ENCODE measurements at regions not wholly inside any gene's neighbourhood (a gene's known extent, or its start where the extent isn't known, plus 50 kb on each side); places are given as distances from the start of the nearest gene placed in this dataset.
"Not testable (repeated sequence)": the region's sequence is repeated elsewhere in the genome, so short reads cannot be mapped to it uniquely, and the experiment has no call there.

GRCh38 chr7:140261522-140261921 lies 84.7 kb upstream of the KDM7A start:
- H3K27me3 Mint-ChIP-seq = no peaks in the 10 kb centered on the region
- no peak overlapping the region for H3K27ac Mint-ChIP-seq
- no peak for TF ChIP-seq CTCF (conservative IDR thresholded peaks at IDR 0.05)
- no peak overlapping the region for H3K4me3 Mint-ChIP-seq
- H3K36me3 Mint-ChIP-seq = no peaks in the 10 kb centered on the region
- DNase-seq (ENCODE audit: extremely low spot score, unreplicated experiment) = no peak
- peaks cover 9% of the 10 kb centered on the region for H3K4me1 Mint-ChIP-seq (ENCODE audit: unreplicated experiment)
- H3K9me3 Mint-ChIP-seq = peaks cover 8% of the 10 kb centered on the region

GRCh38 chr7:140261105-140261486 lies 84.3 kb upstream of the KDM7A start:
- Mint-ChIP-seq H3K4me3 (no peak overlapping the region), H3K27me3 (no peaks in the 10 kb centered on the region), H3K36me3 (no peaks in the 10 kb centered on the region), H3K27ac (no peak overlapping the region), H3K9me3 (peaks cover 8% of the 10 kb centered on the region), H3K4me1 (ENCODE audit: unreplicated experiment) (peaks cover 9% of the 10 kb centered on the region)
- TF ChIP-seq CTCF (conservative IDR thresholded peaks at IDR 0.05) = no peak
- DNase-seq (ENCODE audit: extremely low spot score, unreplicated experiment) = no peak

- H3K36me3 Mint-ChIP-seq = no peaks in the 10 kb centered on the region
Measured at GRCh38 chr7:140260352-140261104, 83.7 kb upstream of the KDM7A start.

GRCh38 chr7:140257278-140257677 lies 80.5 kb upstream of the KDM7A start:
- H3K36me3 Mint-ChIP-seq; H3K27me3 Mint-ChIP-seq; H3K4me1 Mint-ChIP-seq (ENCODE audit: unreplicated experiment); H3K4me3 Mint-ChIP-seq; H3K9me3 Mint-ChIP-seq; DNase-seq (ENCODE audit: extremely low spot score, unreplicated experiment); H3K27ac Mint-ChIP-seq: not testable (repeated sequence)

More at GRCh38 chr7:140260352-140261104, 83.7 kb upstream of the KDM7A start:
- DNase-seq (ENCODE audit: extremely low spot score, unreplicated experiment) = no peak
- H3K27ac Mint-ChIP-seq = no peak overlapping the region
- H3K27me3 Mint-ChIP-seq = no peaks in the 10 kb centered on the region
- peaks cover 9% of the 10 kb centered on the region for H3K4me1 Mint-ChIP-seq (ENCODE audit: unreplicated experiment)
- H3K9me3 Mint-ChIP-seq = peaks cover 8% of the 10 kb centered on the region
- TF ChIP-seq CTCF (conservative IDR thresholded peaks at IDR 0.05) = no peak
- H3K4me3 Mint-ChIP-seq = no peak overlapping the region

GRCh38 chr7:140254976-140255375 lies 78.2 kb upstream of the KDM7A start:
- H3K36me3 Mint-ChIP-seq, H3K27me3 Mint-ChIP-seq, H3K9me3 Mint-ChIP-seq: not testable (repeated sequence)

GRCh38 chr7:140249036-140249806 lies 72.4 kb upstream of the KDM7A start:
- H3K27me3 Mint-ChIP-seq = no peaks in the 10 kb centered on the region
- no peak overlapping the region for H3K27ac Mint-ChIP-seq
- no peaks in the 10 kb centered on the region for H3K4me1 Mint-ChIP-seq (ENCODE audit: unreplicated experiment)
- H3K36me3 Mint-ChIP-seq = no peaks in the 10 kb centered on the region
- H3K9me3 Mint-ChIP-seq = no peaks in the 10 kb centered on the region
- no peak for DNase-seq (ENCODE audit: extremely low spot score, unreplicated experiment)
- H3K4me3 Mint-ChIP-seq = no peak overlapping the region
- no peak for TF ChIP-seq CTCF (conservative IDR thresholded peaks at IDR 0.05)

More at GRCh38 chr7:140254976-140255375, 78.2 kb upstream of the KDM7A start:
- not testable (repeated sequence) for H3K4me3 Mint-ChIP-seq; H3K4me1 Mint-ChIP-seq (ENCODE audit: unreplicated experiment); H3K27ac Mint-ChIP-seq; DNase-seq (ENCODE audit: extremely low spot score, unreplicated experiment)
